Panc1 (cell line): ENCODE measurements at regions not wholly inside any gene's neighbourhood (a gene's known extent, or its start where the extent isn't known, plus 50 kb on each side); places are given as distances from the start of the nearest gene placed in this dataset.

ENCODE experiments used
- ATAC-seq: fragments of 200-7000 bp; cut with Tn5 transposase; 2 replicates; pipeline ENCODE4 v1.9.1; 2020; ENCODE audit warnings: mild to moderate bottlenecking, moderate library complexity
- BruUV-seq: library from RNA; stranded (reverse); fragments of 400-500 nt; replicated peaks from 2 replicates; lab custom pipeline; 2021; lab: Mats Ljungman, UMichigan
- CTCF ChIA-PET: fragments of 300-600 bp; sonication (Branson Sonifier 250); formaldehyde crosslinking; loops from one replicate; lab custom pipeline; 2022; ENCODE audit warnings: antibody characterized with exemption; lab: Charles Lee
- POLR2A ChIA-PET: fragments of 300-600 bp; sonication (Branson Sonifier 250); formaldehyde crosslinking; loops from one replicate; lab custom pipeline; 2022; ENCODE audit warnings: antibody characterized with exemption; lab: Charles Lee
- DNase-seq: peaks from one replicate; pipeline ENCODE4 v3.0.0-alpha.2; 2010; ENCODE audit warnings: low read depth, low spot score
- H3K27ac ChIP-seq: 2 replicates; pipeline ENCODE4 v1.5.1; 2011; ENCODE audit warnings: mild to moderate bottlenecking, low read length, inconsistent platforms
- H3K27me3 ChIP-seq: fragments of 200-500 bp; sonication (Bioruptor generic); 2 replicates; pipeline ENCODE4 v1.6.0; 2014; ENCODE audit warnings: low read length, inconsistent platforms; ENCODE audit not compliant: control insufficient read depth, insufficient read depth
- H3K36me3 ChIP-seq: fragments of 200-500 bp; sonication (Bioruptor generic); 2 replicates; pipeline ENCODE4 v1.5.1; 2014; ENCODE audit warnings: inconsistent platforms, mild to moderate bottlenecking, low read length, moderate library complexity; ENCODE audit not compliant: control insufficient read depth, insufficient read depth
- H3K4me1 ChIP-seq: 2 replicates; pipeline ENCODE4 v1.5.1; 2011; ENCODE audit warnings: inconsistent platforms, mild to moderate bottlenecking, low read length, moderate library complexity; ENCODE audit not compliant: control insufficient read depth, insufficient read depth
- H3K4me3 ChIP-seq, 2 experiments: 2 replicates each; pipeline ENCODE4 v1.5.1; 2011 to 2012; ENCODE audit warnings: low read depth in 2 of 2, low read length in 2 of 2, mild to moderate bottlenecking in 2 of 2, inconsistent platforms in 1 of 2, moderate library complexity in 1 of 2
- H3K9me3 ChIP-seq: fragments of 200-500 bp; sonication (Bioruptor generic); 2 replicates; pipeline ENCODE4 v1.5.1; 2014; ENCODE audit warnings: low read depth, mild to moderate bottlenecking, inconsistent platforms, low read length, moderate library complexity; ENCODE audit not compliant: control insufficient read depth, insufficient read depth
- POLR2AphosphoS5 ChIP-seq: IDR thresholded peaks from 2 replicates; pipeline ENCODE4 v1.6.1; 2012; ENCODE audit warnings: mild to moderate bottlenecking, low read depth, low read length, moderate library complexity
- SIN3A ChIP-seq: IDR thresholded peaks from 2 replicates; pipeline ENCODE4 v1.6.1; 2012; ENCODE audit warnings: low read depth, mild to moderate bottlenecking, low read length, moderate library complexity, borderline replicate concordance; ENCODE audit not compliant: insufficient read depth
- TCF7L2 ChIP-seq: IDR thresholded peaks from 2 replicates; pipeline ENCODE4 v1.6.1; 2011; ENCODE audit warnings: mild to moderate bottlenecking, low read depth, low read length, inconsistent platforms
- in situ Hi-C: cut with HindIII; loops from 2 replicates; pipeline ENCODE4 v1.10.0; 2016; ENCODE audit warnings: low sequenced_read_pairs, low pct_unique_long_range_greater_than_20kb
- intact Hi-C: fragments of 100-400 bp; cut with micrococcal nuclease; formaldehyde crosslinking; loops from one replicate; pipeline ENCODE4 v1.10.0; 2022; ENCODE audit not compliant: unreplicated experiment
- TF ChIP-seq, protein P1 (sequence below), 2 experiments: IDR thresholded peaks; 2 replicates each; pipeline ENCODE4 v1.6.1; 2011 to 2012; ENCODE audit warnings: low read depth in 2 of 2, control low read depth in 1 of 2, low read length in 1 of 2, mild to moderate bottlenecking in 1 of 2, moderate library complexity in 1 of 2; ENCODE audit not compliant: insufficient read depth in 1 of 2
- TF ChIP-seq, protein P2 (sequence below): fragments of 450-650 bp; IDR thresholded peaks from 2 replicates; pipeline ENCODE4 v1.5.1; 2017; ENCODE audit warnings: mild to moderate bottlenecking

DNA sequence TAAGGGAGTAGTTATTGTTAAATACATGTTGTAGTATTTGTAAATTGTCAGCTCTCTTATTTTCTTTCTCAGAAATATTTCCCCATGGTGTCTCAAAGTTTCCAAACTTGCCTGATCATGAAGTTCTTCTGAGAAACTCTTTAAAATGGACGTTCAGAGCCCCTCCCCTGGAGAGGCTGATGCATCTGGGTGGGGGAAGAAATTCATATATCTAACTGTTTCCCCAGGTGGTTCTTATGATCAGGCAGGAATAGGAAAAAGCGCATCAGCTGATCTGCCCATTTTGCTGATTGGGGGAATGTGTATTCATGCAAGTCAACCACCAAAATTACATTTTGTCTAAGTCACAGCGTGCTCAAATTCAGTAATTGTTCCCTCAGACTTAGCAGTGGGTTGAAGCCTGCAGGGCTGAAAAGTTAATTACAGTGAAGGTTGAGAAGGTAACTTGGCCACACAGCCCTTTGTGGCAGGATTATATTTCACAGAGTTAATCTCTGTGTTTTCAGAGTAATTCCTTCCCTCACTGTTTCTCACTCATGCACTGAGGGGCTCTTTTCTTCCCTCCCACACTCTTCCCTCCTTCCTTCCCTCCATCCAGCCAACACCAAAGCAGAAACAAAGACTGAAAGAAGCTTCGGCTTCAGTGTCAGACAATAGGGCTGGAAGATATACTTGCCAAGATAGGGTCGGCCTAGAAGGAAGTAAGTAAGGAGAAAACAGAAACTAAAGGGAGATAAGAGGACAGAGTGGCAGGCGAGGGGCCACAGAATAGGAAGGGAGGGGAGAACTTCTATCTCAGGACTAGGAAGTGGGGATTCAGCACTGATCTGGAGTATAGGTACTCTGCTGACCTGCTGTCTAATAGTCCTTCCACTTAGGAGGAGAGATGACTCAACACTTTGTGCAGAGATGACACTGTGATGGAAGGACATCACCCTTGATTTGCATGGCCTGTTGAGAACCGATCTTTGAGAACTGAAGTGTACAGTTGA lies 50.5 kb upstream of the STARD3NL start:
- CTCF ChIA-PET, result interaction anchor here (0.6 kb wide), 1 partner anchor 81 kb away, joined by 5 read pairs; no protein-coding TSS in a partner anchor
- DNase-seq, result no peak
- H3K27me3 ChIP-seq, result no peaks in the 10 kb centered on the region
- no peak overlapping the region for H3K27ac ChIP-seq
- ATAC-seq, result no peak
- POLR2A ChIA-PET, result no interaction called here
- H3K4me1 ChIP-seq, result no peaks in the 10 kb centered on the region
- in situ Hi-C loops (no loop called here), intact Hi-C loops (no loop called here)
- H3K4me3 ChIP-seq, result no peak overlapping the region
- no peaks in the 10 kb centered on the region for H3K36me3 ChIP-seq
- no peaks in the 10 kb centered on the region for H3K9me3 ChIP-seq
- BruUV-seq, result no TSS peak
- TF ChIP-seq TCF7L2, result no peak
- TF ChIP-seq, protein P1, sequence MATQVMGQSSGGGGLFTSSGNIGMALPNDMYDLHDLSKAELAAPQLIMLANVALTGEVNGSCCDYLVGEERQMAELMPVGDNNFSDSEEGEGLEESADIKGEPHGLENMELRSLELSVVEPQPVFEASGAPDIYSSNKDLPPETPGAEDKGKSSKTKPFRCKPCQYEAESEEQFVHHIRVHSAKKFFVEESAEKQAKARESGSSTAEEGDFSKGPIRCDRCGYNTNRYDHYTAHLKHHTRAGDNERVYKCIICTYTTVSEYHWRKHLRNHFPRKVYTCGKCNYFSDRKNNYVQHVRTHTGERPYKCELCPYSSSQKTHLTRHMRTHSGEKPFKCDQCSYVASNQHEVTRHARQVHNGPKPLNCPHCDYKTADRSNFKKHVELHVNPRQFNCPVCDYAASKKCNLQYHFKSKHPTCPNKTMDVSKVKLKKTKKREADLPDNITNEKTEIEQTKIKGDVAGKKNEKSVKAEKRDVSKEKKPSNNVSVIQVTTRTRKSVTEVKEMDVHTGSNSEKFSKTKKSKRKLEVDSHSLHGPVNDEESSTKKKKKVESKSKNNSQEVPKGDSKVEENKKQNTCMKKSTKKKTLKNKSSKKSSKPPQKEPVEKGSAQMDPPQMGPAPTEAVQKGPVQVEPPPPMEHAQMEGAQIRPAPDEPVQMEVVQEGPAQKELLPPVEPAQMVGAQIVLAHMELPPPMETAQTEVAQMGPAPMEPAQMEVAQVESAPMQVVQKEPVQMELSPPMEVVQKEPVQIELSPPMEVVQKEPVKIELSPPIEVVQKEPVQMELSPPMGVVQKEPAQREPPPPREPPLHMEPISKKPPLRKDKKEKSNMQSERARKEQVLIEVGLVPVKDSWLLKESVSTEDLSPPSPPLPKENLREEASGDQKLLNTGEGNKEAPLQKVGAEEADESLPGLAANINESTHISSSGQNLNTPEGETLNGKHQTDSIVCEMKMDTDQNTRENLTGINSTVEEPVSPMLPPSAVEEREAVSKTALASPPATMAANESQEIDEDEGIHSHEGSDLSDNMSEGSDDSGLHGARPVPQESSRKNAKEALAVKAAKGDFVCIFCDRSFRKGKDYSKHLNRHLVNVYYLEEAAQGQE (IDR thresholded peaks at IDR 0.05; ENCODE audit: insufficient read depth in 1 of 2, low read depth in 2 of 2, low read length in 1 of 2), result no peak
- TF ChIP-seq POLR2AphosphoS5, result no peak
- no peak for TF ChIP-seq SIN3A
- TF ChIP-seq, protein P2, sequence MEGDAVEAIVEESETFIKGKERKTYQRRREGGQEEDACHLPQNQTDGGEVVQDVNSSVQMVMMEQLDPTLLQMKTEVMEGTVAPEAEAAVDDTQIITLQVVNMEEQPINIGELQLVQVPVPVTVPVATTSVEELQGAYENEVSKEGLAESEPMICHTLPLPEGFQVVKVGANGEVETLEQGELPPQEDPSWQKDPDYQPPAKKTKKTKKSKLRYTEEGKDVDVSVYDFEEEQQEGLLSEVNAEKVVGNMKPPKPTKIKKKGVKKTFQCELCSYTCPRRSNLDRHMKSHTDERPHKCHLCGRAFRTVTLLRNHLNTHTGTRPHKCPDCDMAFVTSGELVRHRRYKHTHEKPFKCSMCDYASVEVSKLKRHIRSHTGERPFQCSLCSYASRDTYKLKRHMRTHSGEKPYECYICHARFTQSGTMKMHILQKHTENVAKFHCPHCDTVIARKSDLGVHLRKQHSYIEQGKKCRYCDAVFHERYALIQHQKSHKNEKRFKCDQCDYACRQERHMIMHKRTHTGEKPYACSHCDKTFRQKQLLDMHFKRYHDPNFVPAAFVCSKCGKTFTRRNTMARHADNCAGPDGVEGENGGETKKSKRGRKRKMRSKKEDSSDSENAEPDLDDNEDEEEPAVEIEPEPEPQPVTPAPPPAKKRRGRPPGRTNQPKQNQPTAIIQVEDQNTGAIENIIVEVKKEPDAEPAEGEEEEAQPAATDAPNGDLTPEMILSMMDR, result no peak
